ENCODE measurements at regions not wholly inside any gene's neighbourhood (a gene's known extent, or its start where the extent isn't known, plus 50 kb on each side); places are given as distances from the start of the nearest gene placed in this dataset.

- 56 to 68% (median 63%) methylated on average over 3 of the region's 3 CpGs for WGBS, 4 donors
- peaks cover 0 to 5% (median 0%) of the 10 kb centered on the region in 12 donors for H3K9me3 ChIP-seq
- no peak for TF ChIP-seq CTCF (IDR thresholded peaks at IDR 0.05)
- no peak for TF ChIP-seq POLR2A (IDR thresholded peaks at IDR 0.05)
- no peaks in the 10 kb centered on the region for H3K4me1 ChIP-seq
- intact Hi-C loops (cut with DNase I): no loop called here
- no peak overlapping the region for H3K4me3 ChIP-seq
- no peaks in the 10 kb centered on the region for H3K36me3 ChIP-seq
- ATAC-seq: no peak
- no peak for DNase-seq
- H3K27me3 ChIP-seq: peaks cover 0 to 5% (median 0%) of the 10 kb centered on the region in 9 donors
- no peak overlapping the region for H3K27ac ChIP-seq
These were observed 80.0 kb downstream of the GALR1 start for GRCh38 chr18:77329651-77330050.

- Histone ChIP-seq H3K27ac (no peak overlapping the region), H3K27me3 (peaks cover 0 to 27% (median 0%) of the 10 kb centered on the region in 9 donors), H3K4me1 (no peaks in the 10 kb centered on the region), H3K9me3 (no peaks in the 10 kb centered on the region), H3K36me3 (no peaks in the 10 kb centered on the region), H3K4me3 (no peak overlapping the region)
- WGBS, 4 donors: 74 to 81% (median 76%) methylated on average over 7 of the region's 7 CpGs
- ATAC-seq (no peak), DNase-seq (no peak)
- TF ChIP-seq CTCF (IDR thresholded peaks at IDR 0.05): no peak
- TF ChIP-seq POLR2A (IDR thresholded peaks at IDR 0.05): no peak
- intact Hi-C loops (cut with DNase I): no loop called here
These were observed 85.2 kb downstream of the GALR1 start for GRCh38 chr18:77334876-77335275.

DNA sequence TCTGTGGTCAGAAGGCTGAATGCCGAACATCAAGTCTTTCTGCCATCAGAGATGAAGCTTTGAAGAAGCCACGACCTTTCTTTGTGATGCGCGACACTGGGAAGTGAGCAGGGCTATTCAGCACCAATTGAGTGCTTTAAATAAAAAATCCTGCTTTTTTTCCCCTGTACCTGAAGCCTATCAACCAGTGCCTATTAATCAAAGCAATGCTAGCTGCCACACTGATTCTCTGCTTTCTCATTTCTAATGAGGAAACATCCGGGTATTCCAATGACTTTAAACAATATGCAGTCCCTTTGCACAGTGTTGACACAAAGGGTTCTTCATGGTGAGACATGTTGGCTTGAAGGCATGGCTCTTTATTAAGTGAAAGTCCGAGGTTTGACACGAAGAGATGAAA, 88.0 kb downstream of the GALR1 start:
- Histone ChIP-seq H3K27ac (no peak overlapping the region), H3K36me3 (no peaks in the 10 kb centered on the region), H3K9me3 (no peaks in the 10 kb centered on the region), H3K27me3 (peaks cover 0 to 27% (median 0%) of the 10 kb centered on the region in 9 donors), H3K4me1 (no peaks in the 10 kb centered on the region), H3K4me3 (no peak overlapping the region)
- ATAC-seq (no peak), DNase-seq (no peak)
- intact Hi-C loops (cut with DNase I): no loop called here
- WGBS, 4 donors: 66 to 74% (median 68%) methylated on average over 7 of the region's 7 CpGs
- no peak for TF ChIP-seq CTCF (IDR thresholded peaks at IDR 0.05)
- TF ChIP-seq POLR2A (IDR thresholded peaks at IDR 0.05): no peak

DNA sequence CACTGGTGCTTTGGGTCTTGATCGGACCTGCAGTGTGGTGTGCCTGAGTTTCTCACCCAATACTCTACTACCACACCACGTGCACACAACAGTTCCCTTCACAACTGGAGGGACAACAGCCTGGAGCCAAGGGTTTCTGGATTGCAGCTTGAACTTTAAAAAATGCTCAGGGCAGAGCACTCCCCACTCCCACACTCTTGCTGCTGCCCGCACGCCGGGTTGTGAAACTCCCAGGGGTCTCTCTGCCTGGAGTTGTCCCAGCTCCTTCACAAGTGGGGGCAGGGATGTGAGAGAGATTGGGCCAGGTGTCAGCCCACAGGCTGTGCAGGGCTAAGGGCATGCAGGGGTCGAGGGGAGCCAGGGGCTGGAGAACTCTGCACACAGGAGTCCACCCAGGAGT, 89.4 kb downstream of the GALR1 start:
- ATAC-seq (no peak), DNase-seq (no peak)
- no peak overlapping the region for H3K27ac ChIP-seq
- intact Hi-C loops (cut with DNase I): no loop called here
- H3K9me3 ChIP-seq: no peaks in the 10 kb centered on the region
- H3K27me3 ChIP-seq: peaks cover 0 to 27% (median 0%) of the 10 kb centered on the region in 9 donors
- peaks cover 0 to 1% (median 0%) of the 10 kb centered on the region in 12 donors for H3K4me1 ChIP-seq
- H3K36me3 ChIP-seq: no peaks in the 10 kb centered on the region
- TF ChIP-seq CTCF (IDR thresholded peaks at IDR 0.05): no peak
- no peak for TF ChIP-seq POLR2A (IDR thresholded peaks at IDR 0.05)
- no peak overlapping the region for H3K4me3 ChIP-seq
- WGBS, 4 donors: 49 to 55% (median 53%) methylated on average over 3 to 6 of the region's 6 CpGs

Data from heart left ventricle (tissue), 16 donors.